OCI-LY7 (cell line): ENCODE measurements at regions not wholly inside any gene's neighbourhood (a gene's known extent, or its start where the extent isn't known, plus 50 kb on each side); places are given as distances from the start of the nearest gene placed in this dataset.

Experiments used
- EZH2phosphoT487 ChIP-seq: fragments of 200-600 bp; sonication (generic); IDR thresholded peaks from 2 replicates; pipeline ENCODE4 v1.6.1; 2018; ENCODE audit warnings: low read depth, borderline replicate concordance, mild to moderate bottlenecking, mixed run types, antibody characterized with exemption, low read length, moderate library complexity, mixed read lengths
- TF ChIP-seq, protein P1 (sequence below): fragments of 200-600 bp; sonication (generic); conservative IDR thresholded peaks from 2 replicates; pipeline ENCODE4 v1.5.1; 2014; ENCODE audit warnings: mild to moderate bottlenecking, antibody characterized with exemption, low read length, moderate library complexity, mixed read lengths

DNA sequence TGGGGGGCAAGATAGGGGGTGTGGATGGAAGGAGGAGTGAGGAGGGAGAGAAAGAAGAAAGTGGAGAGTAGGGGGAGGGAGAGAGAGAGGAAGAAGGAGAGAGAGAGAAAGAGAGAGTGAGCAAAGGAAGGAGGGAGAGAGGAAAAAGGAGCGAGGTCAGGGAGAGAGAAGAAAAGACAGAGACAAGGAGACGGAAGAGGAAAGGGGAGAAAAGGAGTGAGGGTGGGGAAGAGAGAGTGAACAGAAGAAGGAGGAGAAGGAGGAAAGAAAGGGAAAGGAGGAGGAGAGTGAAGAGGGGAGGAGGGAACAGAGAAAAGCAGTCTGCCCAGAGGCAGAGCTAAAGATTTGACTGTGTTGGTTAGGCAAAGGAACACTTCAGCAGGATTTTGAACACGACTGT is 181.6 kb downstream of the MID1IP1 start:
- TF ChIP-seq, protein P1, sequence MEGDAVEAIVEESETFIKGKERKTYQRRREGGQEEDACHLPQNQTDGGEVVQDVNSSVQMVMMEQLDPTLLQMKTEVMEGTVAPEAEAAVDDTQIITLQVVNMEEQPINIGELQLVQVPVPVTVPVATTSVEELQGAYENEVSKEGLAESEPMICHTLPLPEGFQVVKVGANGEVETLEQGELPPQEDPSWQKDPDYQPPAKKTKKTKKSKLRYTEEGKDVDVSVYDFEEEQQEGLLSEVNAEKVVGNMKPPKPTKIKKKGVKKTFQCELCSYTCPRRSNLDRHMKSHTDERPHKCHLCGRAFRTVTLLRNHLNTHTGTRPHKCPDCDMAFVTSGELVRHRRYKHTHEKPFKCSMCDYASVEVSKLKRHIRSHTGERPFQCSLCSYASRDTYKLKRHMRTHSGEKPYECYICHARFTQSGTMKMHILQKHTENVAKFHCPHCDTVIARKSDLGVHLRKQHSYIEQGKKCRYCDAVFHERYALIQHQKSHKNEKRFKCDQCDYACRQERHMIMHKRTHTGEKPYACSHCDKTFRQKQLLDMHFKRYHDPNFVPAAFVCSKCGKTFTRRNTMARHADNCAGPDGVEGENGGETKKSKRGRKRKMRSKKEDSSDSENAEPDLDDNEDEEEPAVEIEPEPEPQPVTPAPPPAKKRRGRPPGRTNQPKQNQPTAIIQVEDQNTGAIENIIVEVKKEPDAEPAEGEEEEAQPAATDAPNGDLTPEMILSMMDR, result no peak
- TF ChIP-seq EZH2phosphoT487, result no peak
